ACHN (cell line): ENCODE measurements at regions not wholly inside any gene's neighbourhood (a gene's known extent, or its start where the extent isn't known, plus 50 kb on each side); places are given as distances from the start of the nearest gene placed in this dataset.

ENCODE experiments used
- DNase-seq: peaks from one replicate; pipeline ENCODE4 v3.0.0-alpha.2; 2015
- in situ Hi-C: cut with HindIII; loops from 2 replicates; pipeline ENCODE4 v1.10.0; 2017; ENCODE audit warnings: low sequenced_read_pairs, low pct_ligation_motif_present, low pct_unique_long_range_greater_than_20kb

DNA sequence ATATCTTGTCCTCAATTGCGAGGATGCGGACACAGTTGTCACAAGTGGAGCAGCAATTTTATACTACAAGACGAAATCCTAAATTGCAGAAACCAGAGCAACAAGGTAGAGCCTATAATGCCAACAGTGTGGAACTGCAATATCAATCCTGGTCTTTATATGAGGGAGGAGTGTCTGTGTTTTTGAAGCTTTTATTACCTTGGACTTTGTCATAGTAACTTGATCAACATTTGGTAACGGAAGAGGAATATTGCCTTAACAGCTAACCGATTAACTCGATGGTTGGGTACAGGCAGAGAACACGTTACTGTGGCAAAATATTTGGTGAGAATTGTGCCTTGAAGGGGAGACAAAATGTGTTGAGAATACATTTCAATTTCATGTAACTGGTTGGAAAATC is 661.5 kb downstream of the FGF9 start:
- in situ Hi-C loops = no loop called here
- DNase-seq = no peak

DNA sequence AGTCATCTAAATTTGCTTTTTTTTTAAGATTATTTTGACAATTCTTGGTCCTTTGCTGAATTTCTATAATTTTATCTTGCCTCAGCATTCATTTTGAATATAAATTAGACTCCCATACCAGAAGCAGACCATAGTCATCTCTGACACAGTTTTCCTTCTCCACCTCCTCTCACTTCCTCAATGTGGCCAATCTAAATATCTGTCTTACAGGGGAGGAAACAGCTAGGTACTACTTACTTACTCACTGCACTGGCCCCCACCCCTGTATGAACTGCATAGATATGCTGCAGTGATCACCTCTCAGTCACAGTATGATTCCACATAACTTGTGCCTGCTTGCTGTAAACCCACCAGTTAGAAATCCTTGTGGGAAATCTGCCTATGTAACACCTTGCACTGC is 665.6 kb downstream of the FGF9 start:
- in situ Hi-C loops = no loop called here

DNA sequence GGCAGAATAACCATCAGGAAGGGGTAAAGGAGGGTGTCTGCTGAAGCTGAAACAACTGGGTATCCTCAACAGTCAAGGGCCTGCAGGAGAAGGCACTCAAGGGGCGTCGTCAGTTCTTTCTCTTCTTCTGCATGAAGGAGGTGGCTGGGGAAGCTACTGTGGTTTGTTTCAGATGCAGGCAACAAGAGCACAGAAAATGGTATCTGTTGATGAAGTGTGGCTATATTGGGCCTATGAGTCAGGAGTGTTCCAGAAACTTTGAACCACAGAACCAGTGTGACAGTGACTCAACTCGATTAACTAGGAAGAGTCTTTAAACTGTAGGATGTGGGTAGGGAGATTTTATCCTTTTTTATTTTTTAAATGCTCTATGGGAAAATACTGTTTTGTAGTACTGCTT is 686.3 kb downstream of the FGF9 start:
- in situ Hi-C loops = no loop called here
- DNase-seq = no peak

More for the DNA sequence above, 665.6 kb downstream of the FGF9 start:
- no peak for DNase-seq

DNA sequence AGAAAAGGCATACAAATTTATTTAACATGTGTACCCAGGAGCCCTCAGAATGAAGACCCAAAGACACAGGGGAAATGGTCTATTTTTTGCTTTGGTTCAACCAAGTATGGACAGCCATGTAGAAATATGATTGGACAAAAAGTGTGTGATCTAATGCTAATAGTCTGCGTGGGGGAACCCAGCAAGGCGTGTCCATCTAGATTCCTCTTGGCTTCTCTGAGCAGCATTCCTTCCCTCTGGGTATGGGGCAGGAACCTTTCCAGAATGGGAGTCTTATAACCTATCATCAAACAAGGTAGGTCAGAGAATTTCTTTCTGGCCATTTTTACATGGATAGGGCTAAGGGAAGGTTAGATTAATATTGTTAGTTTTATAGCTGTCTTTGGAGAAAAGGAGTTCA is 698.2 kb downstream of the FGF9 start:
- no peak for DNase-seq
- in situ Hi-C loops = no loop called here

DNA sequence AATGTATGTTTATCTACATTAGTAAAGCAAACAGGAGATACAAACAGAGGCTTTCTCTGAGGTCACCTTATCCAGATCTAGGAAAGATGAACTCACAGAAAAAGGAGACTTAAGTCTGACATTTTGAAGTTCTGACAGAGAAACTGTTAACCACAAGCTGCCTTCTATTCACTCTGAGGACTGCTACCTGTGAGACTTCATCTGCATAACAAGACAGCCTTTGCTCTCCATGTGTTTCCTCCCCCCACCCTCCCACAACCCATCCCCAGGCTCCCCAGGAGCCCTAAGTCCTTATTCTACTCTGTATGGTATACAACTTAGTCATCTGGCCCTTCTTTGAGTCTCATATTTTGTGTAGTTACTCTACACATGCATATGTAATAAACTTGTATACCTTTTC is 699.0 kb downstream of the FGF9 start:
- in situ Hi-C loops = no loop called here
- DNase-seq = no peak

DNA sequence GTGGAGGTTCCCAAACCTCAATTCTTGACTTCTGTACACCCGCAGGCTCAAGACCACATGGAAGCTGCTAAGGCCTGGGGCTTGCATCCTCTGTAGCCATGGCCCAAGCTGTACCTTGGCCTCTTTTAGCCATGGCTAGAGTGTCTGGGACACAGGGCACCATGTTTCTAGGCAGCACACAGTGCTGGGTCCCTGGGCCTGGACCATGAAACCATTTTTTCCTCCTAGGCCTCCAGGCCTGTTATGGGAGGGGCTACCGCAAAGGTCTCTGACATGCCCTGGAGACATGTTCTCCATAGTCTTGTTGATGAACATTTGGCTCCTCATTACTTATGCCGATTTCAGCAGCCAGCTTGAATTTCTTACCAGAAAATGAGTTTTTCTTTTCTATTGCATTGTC is 701.4 kb downstream of the FGF9 start:
- in situ Hi-C loops = no loop called here
- no peak for DNase-seq

DNA sequence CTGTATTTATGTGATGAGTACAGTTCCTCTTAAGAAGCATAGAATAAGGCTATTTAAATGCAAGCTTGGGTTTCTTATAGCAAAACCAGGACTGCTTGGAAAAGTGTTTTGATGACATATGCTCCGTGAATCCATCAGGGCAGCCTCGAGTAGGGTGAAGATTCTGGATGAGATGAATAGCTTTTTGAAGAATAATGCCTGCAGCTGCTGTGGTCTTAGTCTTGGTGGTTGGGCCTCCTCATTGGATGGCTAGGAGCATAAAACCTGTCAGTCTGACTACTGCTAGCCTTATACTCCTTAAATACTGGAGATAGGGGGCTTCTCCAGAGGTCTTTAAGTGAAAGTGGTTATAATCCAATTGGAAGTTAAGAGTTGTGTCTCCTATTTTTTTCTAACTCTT is 704.3 kb downstream of the FGF9 start:
- in situ Hi-C loops = no loop called here
- no peak for DNase-seq

DNA sequence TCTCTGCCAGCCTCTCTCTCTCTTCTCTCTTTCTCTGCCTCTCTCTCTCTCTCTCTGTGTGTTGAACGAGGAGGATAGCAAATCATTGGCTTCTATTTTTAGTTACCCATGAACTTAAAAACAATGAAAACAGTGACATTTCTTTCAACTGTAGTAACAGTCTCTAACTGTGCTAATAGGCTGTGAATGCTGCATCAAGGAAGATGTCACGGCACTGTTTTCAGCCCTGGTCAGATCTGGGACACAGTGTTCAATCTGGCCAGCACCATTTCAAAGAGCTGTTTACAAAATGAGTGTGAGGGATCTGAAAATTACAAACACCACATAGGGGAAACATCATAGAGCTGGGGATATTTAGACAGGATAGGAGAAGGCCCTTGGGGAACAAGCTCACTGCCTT is 717.0 kb downstream of the FGF9 start:
- no peak for DNase-seq
- in situ Hi-C loops = no loop called here

DNA sequence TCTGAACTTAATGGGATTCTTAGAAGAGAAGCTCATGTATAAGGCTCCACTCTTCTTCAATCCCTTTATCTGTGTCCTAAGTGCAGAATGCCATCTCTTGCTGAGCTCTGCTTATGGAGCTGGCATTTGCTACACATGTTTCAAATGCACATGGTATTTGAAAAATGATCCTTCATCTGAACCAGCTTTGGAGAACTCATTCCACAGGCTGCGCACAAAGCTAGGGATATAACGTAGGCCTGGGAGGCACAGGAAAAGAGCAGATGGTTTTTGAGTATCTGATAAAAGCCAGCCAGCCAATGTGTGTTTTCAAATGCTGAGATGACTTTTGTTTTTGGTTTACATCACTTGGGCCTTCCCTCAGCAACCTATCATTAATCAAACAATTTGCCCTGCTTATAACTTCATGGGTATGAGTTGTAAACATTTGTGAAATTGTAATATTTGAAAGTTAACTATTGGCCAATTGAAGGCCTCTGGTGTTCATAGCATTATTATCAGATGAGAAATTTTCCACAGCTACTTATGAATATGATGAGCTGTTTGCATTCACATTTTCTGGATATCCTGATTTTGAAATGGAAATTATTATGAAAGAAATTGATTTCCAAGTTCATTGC is 729.0 kb downstream of the FGF9 start:
- DNase-seq = no peak
- in situ Hi-C loops = no loop called here

DNA sequence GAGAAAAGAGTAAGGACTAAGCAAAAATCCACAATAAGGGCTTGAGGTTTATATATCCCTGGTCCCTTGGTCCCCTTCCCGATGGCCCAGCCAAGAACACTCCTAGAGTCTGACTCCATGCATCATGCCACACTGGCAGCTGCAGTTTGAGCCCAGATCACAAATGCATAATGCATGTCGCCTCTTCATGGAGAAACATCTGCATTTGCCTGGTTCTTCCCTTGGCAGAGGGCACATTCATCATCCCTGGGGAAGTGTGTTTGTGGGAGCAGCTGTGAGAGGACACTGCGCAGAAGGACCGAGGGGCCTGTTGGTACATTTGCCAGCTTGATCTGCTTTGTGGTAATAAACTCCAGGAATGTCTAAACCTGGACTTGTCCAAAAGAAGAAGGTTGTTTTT is 731.8 kb downstream of the FGF9 start:
- DNase-seq = no peak
- in situ Hi-C loops = no loop called here

DNA sequence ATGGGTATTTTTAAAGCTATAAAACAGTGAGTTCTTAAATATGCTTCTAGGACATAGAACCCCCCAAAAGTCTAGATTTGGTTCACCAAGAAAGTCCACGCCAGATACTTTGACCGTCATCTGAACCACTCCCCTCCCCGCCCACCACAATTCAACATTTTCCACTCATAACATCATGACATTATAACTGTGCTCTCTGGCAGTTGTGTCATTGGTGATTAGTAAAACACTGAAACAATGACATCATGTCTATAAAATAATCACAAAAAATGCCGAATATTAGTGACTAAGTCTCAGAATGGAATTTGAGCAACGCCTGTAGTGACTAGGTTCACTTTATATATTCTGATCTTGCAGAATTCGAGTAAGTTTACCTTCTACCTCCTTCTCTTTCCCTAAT is 732.3 kb downstream of the FGF9 start:
- DNase-seq = no peak
- in situ Hi-C loops = no loop called here

DNA sequence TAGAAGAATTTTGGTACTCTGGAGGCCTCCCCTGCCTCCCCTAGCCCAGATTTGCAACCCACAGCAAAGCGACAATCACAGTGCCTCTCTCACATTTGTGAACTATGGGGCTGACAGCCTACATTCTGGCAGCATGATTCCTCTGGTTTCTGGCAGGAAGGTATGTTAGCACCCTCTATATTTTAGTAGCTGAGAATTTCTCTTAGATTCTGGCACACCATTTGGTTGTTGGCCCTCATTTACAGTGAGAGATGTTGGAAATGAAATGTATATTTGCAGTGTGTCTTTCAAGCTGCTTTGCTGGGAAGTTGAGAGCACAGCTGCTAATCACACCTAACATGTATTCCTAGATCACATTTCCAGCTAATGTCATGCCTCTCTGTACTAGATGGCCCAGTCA is 735.0 kb downstream of the FGF9 start:
- in situ Hi-C loops = no loop called here
- DNase-seq = no peak

DNA sequence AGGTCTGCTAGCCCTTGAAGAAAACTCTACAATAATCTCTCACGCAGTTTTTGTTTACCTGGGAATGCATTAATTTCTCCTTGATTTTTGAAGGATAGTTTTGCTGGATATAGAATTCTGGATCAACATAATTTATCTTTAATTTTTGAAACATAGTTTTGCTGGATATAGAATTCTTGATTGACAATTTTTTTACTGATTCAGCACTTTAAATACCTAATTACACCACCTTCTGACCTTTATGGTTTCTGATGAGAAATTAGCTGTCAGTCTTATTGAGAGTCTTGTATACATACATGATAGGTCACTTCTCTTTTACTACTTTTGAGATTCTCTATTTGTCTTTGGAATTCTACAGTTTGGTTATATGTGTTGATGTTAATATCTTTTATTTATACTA is 741.6 kb downstream of the FGF9 start:
- DNase-seq = no peak
- in situ Hi-C loops = no loop called here

DNA sequence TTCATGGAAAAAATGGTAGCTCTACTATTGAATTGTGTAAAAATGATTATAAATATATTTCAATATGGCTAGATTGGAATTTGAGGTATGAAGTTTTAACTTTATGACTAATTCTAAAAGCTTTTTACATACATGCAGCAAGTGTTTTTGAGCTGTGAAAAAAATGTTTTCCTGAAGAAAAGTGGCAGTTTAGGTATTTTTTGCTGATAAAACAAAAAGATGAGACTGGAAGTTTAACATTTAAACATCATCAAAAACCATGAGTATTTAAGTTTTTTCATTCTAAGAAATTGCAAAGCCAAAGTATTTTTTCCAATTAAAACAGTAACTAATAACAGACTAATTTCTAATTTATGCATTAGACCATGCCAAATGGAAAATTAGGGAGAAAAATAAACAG is 751.1 kb downstream of the FGF9 start:
- no peak for DNase-seq
- in situ Hi-C loops = no loop called here

DNA sequence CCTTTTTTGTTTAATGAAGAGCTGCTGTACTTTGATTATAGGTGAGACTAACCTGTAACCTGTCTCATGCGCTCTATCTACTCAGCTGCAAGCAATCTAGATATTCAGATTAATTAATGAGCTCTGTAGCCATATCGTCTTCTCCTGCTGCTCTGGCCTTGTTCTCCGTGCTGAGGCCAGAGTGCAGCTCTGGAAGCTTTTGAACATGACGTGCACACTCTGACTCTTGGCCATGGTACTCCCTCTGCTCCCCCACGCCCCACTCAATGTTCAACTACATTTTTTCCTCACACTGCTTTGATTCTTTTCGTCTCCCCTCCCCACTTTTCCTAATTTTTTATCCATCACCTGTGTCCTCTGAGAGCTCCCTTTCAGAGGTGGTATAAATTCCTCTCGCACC is 751.8 kb downstream of the FGF9 start:
- in situ Hi-C loops = no loop called here
- DNase-seq = no peak

DNA sequence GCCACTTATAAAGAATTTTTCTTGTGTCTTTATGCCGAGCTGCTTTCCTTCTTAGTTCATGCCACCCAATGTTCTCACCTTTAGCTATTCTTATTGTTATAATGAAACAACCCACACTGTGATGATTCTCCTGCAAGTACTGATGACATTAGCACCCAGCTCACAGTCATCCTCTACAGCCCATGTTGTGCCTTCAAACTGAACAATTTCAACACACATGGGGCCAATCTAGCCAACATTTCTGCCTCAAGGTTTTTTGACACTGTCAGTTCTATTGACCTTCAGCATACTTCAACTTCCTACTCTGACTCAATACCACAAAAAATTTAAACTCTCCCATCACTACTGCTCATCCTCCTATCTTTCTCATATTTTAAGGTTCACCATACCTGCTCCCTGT is 752.4 kb downstream of the FGF9 start:
- in situ Hi-C loops = no loop called here
- no peak for DNase-seq

DNA sequence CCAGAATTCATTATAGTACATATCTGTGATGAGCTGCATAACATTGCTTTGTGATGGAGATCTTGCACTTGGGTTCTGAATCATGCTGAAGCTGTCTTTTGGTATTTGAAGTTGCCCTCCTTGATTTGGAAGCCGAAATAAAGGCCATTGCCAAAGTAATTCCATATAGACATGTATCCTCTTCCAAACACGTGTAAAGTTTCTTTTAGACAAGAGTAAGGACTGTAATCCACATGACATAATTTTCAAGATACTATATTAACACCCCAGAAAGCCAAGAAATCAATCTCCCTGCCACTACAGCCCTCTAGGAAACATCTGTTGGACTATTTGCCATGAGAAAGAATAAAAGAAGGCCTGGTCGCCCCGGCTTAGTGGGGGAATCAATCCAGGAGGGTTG is 754.2 kb downstream of the FGF9 start:
- DNase-seq = no peak
- in situ Hi-C loops = no loop called here

DNA sequence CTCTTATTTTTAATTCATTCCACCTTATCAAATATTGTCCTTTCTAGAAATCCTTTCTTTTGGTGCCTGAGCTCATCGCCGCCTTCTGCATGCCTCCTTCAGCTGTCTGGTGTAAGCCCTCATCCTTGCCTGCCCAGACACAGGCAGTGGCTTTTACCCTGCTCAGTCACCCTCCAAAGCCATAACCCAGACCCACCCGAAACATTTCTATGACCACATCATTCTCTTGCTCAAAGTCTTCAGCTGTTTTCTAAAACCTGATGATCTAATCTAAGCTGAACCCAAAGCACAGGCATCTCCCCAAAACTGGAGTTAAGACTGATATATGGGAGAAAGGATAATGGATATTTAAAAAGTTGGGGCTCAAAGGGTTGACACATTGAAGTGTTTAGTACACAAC is 753.7 kb upstream of the SGCG start:
- in situ Hi-C loops = no loop called here
- DNase-seq = no peak

DNA sequence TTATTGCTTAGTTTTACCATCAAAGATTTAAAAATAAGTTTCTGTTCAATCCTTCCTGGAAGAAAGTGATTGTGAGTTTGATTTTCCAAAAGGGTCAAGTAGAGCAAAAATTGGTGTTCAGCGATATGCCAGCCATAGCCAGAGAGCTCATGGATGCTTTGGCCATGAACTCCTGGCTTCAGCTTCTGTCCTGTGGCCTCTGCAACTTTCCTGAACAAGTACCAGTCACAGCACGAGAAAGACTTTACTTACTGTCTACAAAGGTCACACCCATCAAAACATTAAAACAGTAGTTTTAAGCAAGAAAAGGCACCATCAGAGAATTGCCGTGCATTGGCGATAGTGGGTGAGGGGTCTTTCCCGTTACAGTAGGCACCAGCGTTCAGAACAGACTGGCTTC is 753.0 kb upstream of the SGCG start:
- no peak for DNase-seq
- in situ Hi-C loops = no loop called here

DNA sequence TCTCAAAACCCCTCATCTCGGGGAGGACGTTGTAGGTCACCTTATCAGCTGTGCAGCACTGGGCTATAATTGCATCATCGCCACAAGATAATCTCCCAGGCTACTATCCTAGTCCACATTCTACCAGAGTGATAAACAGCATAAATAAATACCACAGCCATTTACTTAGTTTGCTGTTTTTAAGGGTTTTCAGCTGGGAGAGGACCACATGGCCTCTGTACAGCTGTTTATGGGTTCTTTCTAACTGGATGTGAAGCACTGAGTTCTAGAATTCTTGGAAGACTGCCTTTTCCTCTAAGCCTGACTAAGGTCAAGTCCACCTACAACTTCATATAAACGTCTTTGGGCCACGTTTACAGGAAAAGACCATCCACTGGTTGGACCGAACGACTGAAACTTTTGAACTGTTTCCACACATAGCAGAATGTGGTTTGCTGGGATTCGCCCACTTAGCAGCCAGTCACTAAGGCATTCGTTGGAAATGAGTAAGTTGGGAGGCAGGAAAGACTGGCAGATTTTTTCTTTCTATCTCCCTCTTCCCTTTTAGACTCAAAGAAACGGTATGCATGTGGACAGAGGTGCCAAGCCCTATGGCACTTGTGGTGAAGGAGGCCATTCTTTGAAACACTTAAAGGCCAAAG is 752.5 kb upstream of the SGCG start:
- in situ Hi-C loops = no loop called here
- DNase-seq = no peak

DNA sequence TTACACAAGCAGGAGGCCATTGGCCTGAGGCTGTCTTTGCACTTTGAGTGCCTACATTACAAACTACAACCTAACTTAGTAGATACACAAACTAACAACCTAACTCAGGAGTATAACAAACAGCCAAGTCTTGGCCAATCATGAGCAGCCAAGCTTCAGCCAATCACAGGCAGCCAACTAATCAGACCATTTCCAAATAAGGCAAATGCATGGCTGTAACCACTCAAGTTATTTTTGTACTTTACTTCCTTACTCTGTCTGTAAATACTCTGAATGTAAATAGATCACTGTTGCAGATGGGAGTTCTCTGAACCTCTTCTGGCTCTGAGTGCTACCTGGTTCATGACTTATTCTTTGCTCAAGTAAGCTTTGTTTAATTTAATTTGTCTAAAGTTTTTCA is 748.1 kb upstream of the SGCG start:
- no peak for DNase-seq
- in situ Hi-C loops = no loop called here
